GM23248 (cell line): ENCODE measurements at regions not wholly inside any gene's neighbourhood (a gene's known extent, or its start where the extent isn't known, plus 50 kb on each side); places are given as distances from the start of the nearest gene placed in this dataset.

Experiments used
- DNase-seq: peaks from one replicate; pipeline ENCODE4 v3.0.0-alpha.2; 2015
- H2AFZ ChIP-seq: fragments of 200-600 bp; sonication (generic); 2 replicates; pipeline ENCODE4 v1.6.1; 2016; ENCODE audit warnings: antibody characterized with exemption
- H3F3A ChIP-seq: fragments of 200-600 bp; sonication (generic); 2 replicates; pipeline ENCODE4 v1.6.1; 2016; ENCODE audit warnings: mild to moderate bottlenecking, antibody characterized with exemption, mixed run types; ENCODE audit not compliant: insufficient read depth
- H3K27ac ChIP-seq: fragments of 200-600 bp; sonication (generic); 2 replicates; pipeline ENCODE4 v1.5.1; 2016; ENCODE audit warnings: mild to moderate bottlenecking
- H3K27me3 ChIP-seq: fragments of 200-600 bp; sonication (generic); replicated peaks from 2 replicates; pipeline ENCODE4 v1.6.1; 2016; ENCODE audit warnings: mild to moderate bottlenecking; ENCODE audit not compliant: insufficient read depth
- H3K36me3 ChIP-seq: fragments of 200-600 bp; sonication (generic); 2 replicates; pipeline ENCODE4 v1.6.1; 2016; ENCODE audit warnings: low read depth, mild to moderate bottlenecking
- H3K4me1 ChIP-seq: fragments of 200-600 bp; sonication (generic); 2 replicates; pipeline ENCODE4 v1.6.1; 2016; ENCODE audit warnings: mild to moderate bottlenecking; ENCODE audit not compliant: insufficient read depth
- H3K4me2 ChIP-seq: fragments of 200-600 bp; sonication (generic); one replicate; pipeline ENCODE4 v1.6.1; 2016; ENCODE audit warnings: mild to moderate bottlenecking; ENCODE audit not compliant: unreplicated experiment
- H3K4me3 ChIP-seq: fragments of 200-600 bp; sonication (generic); 2 replicates; pipeline ENCODE4 v1.5.1; 2016; ENCODE audit warnings: mild to moderate bottlenecking
- H3K79me2 ChIP-seq: fragments of 200-600 bp; sonication (generic); 2 replicates; pipeline ENCODE4 v1.6.1; 2016; ENCODE audit warnings: mild to moderate bottlenecking; ENCODE audit not compliant: insufficient read depth
- H3K9ac ChIP-seq: fragments of 200-600 bp; sonication (generic); 2 replicates; pipeline ENCODE4 v1.6.1; 2016; ENCODE audit warnings: mild to moderate bottlenecking
- H3K9me2 ChIP-seq: fragments of 200-600 bp; sonication (generic); 2 replicates; pipeline ENCODE4 v1.6.1; 2016; ENCODE audit warnings: mixed run types, mild to moderate bottlenecking, moderate library complexity; ENCODE audit not compliant: insufficient read depth
- H3K9me3 ChIP-seq: fragments of 200-600 bp; sonication (generic); one replicate; pipeline ENCODE4 v1.6.1; 2017; ENCODE audit warnings: low read depth
- H4K20me1 ChIP-seq: fragments of 200-600 bp; sonication (generic); 2 replicates; pipeline ENCODE4 v1.6.0; 2016; ENCODE audit not compliant: insufficient read depth
- EZH2 ChIP-seq: fragments of 200-600 bp; sonication (generic); IDR thresholded peaks from 2 replicates; pipeline ENCODE4 v1.6.1; 2018; ENCODE audit warnings: antibody characterized with exemption, mild to moderate bottlenecking; ENCODE audit not compliant: insufficient read depth, poor library complexity, severe bottlenecking
- EZH2phosphoT487 ChIP-seq: fragments of 200-600 bp; sonication (generic); IDR thresholded peaks from 2 replicates; pipeline ENCODE4 v1.6.1; 2018; ENCODE audit warnings: antibody characterized with exemption, moderate library complexity, mild to moderate bottlenecking, low read depth; ENCODE audit not compliant: insufficient read depth
- WGBS, 2 experiments: methylation state at CpG; one replicate each; pipeline ENCODE4 v1.1.6; 2015 to 2017; ENCODE audit warnings: low lambda C conversion rate in 2 of 2, low coverage in 1 of 2; ENCODE audit errors: missing lambda C conversion rate in 2 of 2; 5-methylcytosine and 5-hydroxymethylcytosine counted together
- in situ Hi-C: fragments of 300-500 bp; cut with MboI; formaldehyde crosslinking; loops from 2 replicates; pipeline ENCODE4 v1.15.0; 2020

DNA sequence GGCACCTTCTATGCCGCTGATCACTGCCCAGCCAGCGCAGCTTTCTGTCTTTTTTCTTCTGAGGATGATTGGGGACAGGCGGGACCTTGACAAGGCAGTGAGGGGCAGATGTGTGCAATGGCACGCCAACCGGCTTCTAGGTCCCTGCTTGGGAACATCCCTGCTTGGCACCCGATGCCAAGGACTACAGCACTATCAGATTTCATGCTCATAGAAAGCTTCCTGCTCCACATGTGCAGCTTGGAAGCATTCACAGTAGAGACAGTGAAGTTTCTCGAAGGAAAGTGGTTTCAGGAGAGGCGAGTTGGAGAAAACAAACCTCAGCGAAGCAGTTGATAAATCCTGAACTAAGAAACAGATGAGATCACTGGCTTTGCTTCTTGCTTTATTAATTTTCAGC lies 267.5 kb upstream of the HABP2 start:
- Histone ChIP-seq H3K4me2 (peak overlapping the region; percentile 47), H3K36me3 (no peaks in the 10 kb centered on the region), H3K9me2 (no peaks in the 10 kb centered on the region), H3K27me3 (no peaks in the 10 kb centered on the region), H3K4me1 (peaks cover 10% of the 10 kb centered on the region), H3K9ac (no peak overlapping the region), H3K4me3 (no peak overlapping the region), H3K27ac (no peak overlapping the region), H4K20me1 (no peaks in the 10 kb centered on the region), H2AFZ (peak overlapping the region; percentile 54), H3F3A (no peaks in the 10 kb centered on the region), H3K9me3 (no peaks in the 10 kb centered on the region), H3K79me2 (no peaks in the 10 kb centered on the region)
- in situ Hi-C loops: no loop called here
- TF ChIP-seq EZH2phosphoT487 (no peak), EZH2 (no peak)
- 13 to 22% methylated on average over 9 of the region's 9 CpGs for WGBS, 2 experiments
- peak; percentile 44 for DNase-seq

DNA sequence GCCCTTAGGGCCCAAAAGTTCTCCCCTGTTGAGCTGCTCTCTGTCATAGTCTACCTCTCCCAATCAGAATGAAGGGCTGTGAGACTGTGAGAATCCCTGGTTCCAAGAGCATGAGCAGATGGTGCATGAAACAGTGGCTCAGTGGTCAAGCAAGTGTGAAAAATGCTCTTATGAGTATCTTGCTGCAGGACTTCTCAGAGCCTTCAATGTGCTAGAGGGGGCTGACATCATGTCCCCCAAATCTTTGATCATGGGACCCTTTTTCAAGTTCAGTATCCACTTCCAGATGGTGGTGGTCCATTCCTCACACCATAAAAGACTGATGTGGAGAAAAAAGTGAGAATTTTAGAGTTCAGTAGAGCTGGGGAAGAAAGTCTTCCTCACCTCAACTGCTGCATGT lies 265.3 kb upstream of the HABP2 start:
- H2AFZ ChIP-seq: no peak overlapping the region
- no peaks in the 10 kb centered on the region for H3K9me2 ChIP-seq
- no peaks in the 10 kb centered on the region for H4K20me1 ChIP-seq
- no peak for TF ChIP-seq EZH2phosphoT487
- no peak for TF ChIP-seq EZH2
- no peak overlapping the region for H3K27ac ChIP-seq
- no peak overlapping the region for H3K9ac ChIP-seq
- H3K9me3 ChIP-seq: no peaks in the 10 kb centered on the region
- no peaks in the 10 kb centered on the region for H3K27me3 ChIP-seq
- DNase-seq: no peak
- H3K79me2 ChIP-seq: no peaks in the 10 kb centered on the region
- H3F3A ChIP-seq: no peaks in the 10 kb centered on the region
- peaks cover 10% of the 10 kb centered on the region for H3K4me1 ChIP-seq
- no peak overlapping the region for H3K4me2 ChIP-seq
- H3K4me3 ChIP-seq: no peak overlapping the region
- H3K36me3 ChIP-seq: no peaks in the 10 kb centered on the region
- in situ Hi-C loops: no loop called here

DNA sequence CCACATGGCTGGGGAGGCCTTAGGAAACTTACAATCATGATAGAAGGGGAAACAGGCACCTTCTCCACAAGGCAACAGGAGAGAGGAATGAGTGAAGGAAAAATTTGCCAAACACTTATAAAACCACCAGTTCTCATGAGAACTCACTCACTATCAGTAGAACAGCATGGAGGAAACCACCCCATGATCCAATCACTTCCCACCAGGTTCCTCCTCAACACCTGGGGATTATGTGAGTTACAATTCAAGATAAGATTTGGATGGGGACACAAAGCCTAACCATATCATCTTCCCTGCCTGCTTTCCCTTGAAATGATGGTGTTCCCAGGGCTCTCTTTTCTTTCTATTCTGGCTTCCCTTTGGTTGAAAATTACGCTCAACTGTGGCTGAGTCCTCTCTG lies 262.7 kb upstream of the HABP2 start:
- H3F3A ChIP-seq: no peaks in the 10 kb centered on the region
- peaks cover 4% of the 10 kb centered on the region for H3K4me1 ChIP-seq
- no peaks in the 10 kb centered on the region for H3K9me2 ChIP-seq
- no peak overlapping the region for H2AFZ ChIP-seq
- H3K4me2 ChIP-seq: no peak overlapping the region
- no peaks in the 10 kb centered on the region for H3K36me3 ChIP-seq
- no peak for DNase-seq
- no peaks in the 10 kb centered on the region for H3K9me3 ChIP-seq
- H4K20me1 ChIP-seq: no peaks in the 10 kb centered on the region
- 100% methylated on average over 1 of the region's 1 CpG for WGBS, 2 experiments
- H3K9ac ChIP-seq: no peak overlapping the region
- H3K27me3 ChIP-seq: no peaks in the 10 kb centered on the region
- H3K27ac ChIP-seq: no peak overlapping the region
- H3K79me2 ChIP-seq: no peaks in the 10 kb centered on the region
- H3K4me3 ChIP-seq: no peak overlapping the region
- TF ChIP-seq EZH2: no peak
- TF ChIP-seq EZH2phosphoT487: no peak
- in situ Hi-C loops: no loop called here

DNA sequence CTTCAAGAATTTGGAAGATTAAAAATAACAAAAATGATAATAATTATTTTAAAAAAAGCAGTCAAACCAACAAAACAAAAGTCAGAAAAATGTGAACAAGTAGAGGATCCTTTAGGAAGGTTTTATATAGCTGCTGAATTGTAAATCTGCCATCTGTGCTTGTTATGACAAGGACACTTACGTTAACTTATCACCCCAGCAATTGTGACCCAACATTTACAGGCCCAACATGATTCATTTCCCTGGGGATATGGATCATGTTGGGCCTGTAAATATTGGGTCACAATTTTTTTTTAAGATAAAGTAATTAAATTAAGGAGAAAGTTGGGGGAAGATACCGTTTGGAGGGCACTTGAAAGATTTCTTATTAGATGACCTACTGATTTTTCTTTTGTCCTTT lies 261.4 kb upstream of the HABP2 start:
- no peaks in the 10 kb centered on the region for H4K20me1 ChIP-seq
- WGBS, 2 experiments: 94% methylated on average over 2 of the region's 2 CpGs
- no peaks in the 10 kb centered on the region for H3K79me2 ChIP-seq
- H3F3A ChIP-seq: no peaks in the 10 kb centered on the region
- H3K9me3 ChIP-seq: no peaks in the 10 kb centered on the region
- no peak overlapping the region for H3K27ac ChIP-seq
- H3K36me3 ChIP-seq: no peaks in the 10 kb centered on the region
- H3K4me3 ChIP-seq: no peak overlapping the region
- TF ChIP-seq EZH2 (no peak), EZH2phosphoT487 (no peak)
- H3K4me1 ChIP-seq: no peaks in the 10 kb centered on the region
- DNase-seq: peak; percentile 12
- no peak overlapping the region for H3K9ac ChIP-seq
- H3K27me3 ChIP-seq: no peaks in the 10 kb centered on the region
- no peak overlapping the region for H2AFZ ChIP-seq
- H3K4me2 ChIP-seq: no peak overlapping the region
- no peaks in the 10 kb centered on the region for H3K9me2 ChIP-seq
- in situ Hi-C loops: no loop called here

DNA sequence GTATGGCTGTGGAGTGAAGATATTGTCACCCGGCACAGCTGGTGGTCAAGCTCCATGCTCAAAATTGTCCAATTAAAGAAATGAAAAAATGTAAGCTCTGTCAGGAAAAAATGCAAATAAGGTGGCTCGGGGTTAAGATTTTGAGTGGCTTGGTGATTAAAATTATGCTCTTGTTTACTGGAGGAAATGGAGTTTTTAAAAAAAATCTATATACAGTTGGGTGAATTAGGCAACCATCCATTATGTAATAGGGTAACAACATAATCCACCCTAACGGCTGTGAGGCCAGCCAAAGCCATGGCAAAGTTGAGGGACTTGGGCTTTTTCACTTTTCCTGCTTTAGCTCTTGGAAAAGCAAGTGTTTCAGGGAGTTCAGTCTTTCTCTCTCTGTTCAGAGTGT lies 260.8 kb upstream of the HABP2 start:
- Histone ChIP-seq H3K4me1 (peaks cover 2% of the 10 kb centered on the region), H3F3A (no peaks in the 10 kb centered on the region), H3K9me2 (no peaks in the 10 kb centered on the region), H3K79me2 (no peaks in the 10 kb centered on the region), H3K9me3 (no peaks in the 10 kb centered on the region), H3K9ac (no peak overlapping the region), H4K20me1 (no peaks in the 10 kb centered on the region), H3K4me2 (no peak overlapping the region), H3K27ac (no peak overlapping the region), H3K36me3 (no peaks in the 10 kb centered on the region), H2AFZ (no peak overlapping the region), H3K27me3 (no peaks in the 10 kb centered on the region), H3K4me3 (no peak overlapping the region)
- in situ Hi-C loops: no loop called here
- WGBS, 2 experiments: 79 to 84% methylated on average over 3 of the region's 3 CpGs
- no peak for DNase-seq
- no peak for TF ChIP-seq EZH2phosphoT487
- no peak for TF ChIP-seq EZH2
